H9 (cell line): ENCODE measurements at regions not wholly inside any gene's neighbourhood (a gene's known extent, or its start where the extent isn't known, plus 50 kb on each side); places are given as distances from the start of the nearest gene placed in this dataset.

ENCODE experiments used
- DNase-seq: peaks from one replicate; pipeline ENCODE4 v3.0.0-alpha.2; 2017
- H2AFZ ChIP-seq: one replicate; pipeline ENCODE4 v1.6.1; 2013; ENCODE audit warnings: mild to moderate bottlenecking, low read length, control low read depth, moderate library complexity
- H2AK5ac ChIP-seq: 2 replicates; pipeline ENCODE4 v1.6.1; 2013; ENCODE audit warnings: low read length, control low read depth, mixed read lengths; ENCODE audit not compliant: insufficient read length
- H2BK120ac ChIP-seq: one replicate; pipeline ENCODE4 v1.6.1; 2013; ENCODE audit warnings: low read depth, mild to moderate bottlenecking, low read length, control low read depth, inconsistent platforms; ENCODE audit not compliant: poor library complexity, severe bottlenecking
- H2BK12ac ChIP-seq: 2 replicates; pipeline ENCODE4 v1.6.1; 2013; ENCODE audit warnings: low read length, control low read depth, mixed read lengths, low read depth; ENCODE audit not compliant: insufficient read length
- H2BK15ac ChIP-seq: 2 replicates; pipeline ENCODE4 v1.6.1; 2013; ENCODE audit warnings: low read depth, low read length, control low read depth
- H2BK20ac ChIP-seq: one replicate; pipeline ENCODE4 v1.6.1; 2013; ENCODE audit warnings: low read depth, mild to moderate bottlenecking, low read length, control low read depth, inconsistent platforms; ENCODE audit not compliant: poor library complexity, severe bottlenecking
- H2BK5ac ChIP-seq: 2 replicates; pipeline ENCODE4 v1.6.1; 2013; ENCODE audit warnings: low read length, control low read depth, mixed read lengths; ENCODE audit not compliant: insufficient read length
- H3K14ac ChIP-seq: 2 replicates; pipeline ENCODE4 v1.6.1; 2013; ENCODE audit warnings: low read length, control low read depth; ENCODE audit not compliant: insufficient read depth
- H3K18ac ChIP-seq: 2 replicates; pipeline ENCODE4 v1.6.1; 2013; ENCODE audit warnings: low read depth, mild to moderate bottlenecking, mixed read lengths, low read length, control low read depth; ENCODE audit not compliant: insufficient read length
- H3K23ac ChIP-seq: 2 replicates; pipeline ENCODE4 v1.6.1; 2013; ENCODE audit warnings: low read length, control low read depth, mixed read lengths, low read depth; ENCODE audit not compliant: insufficient read length
- H3K23me2 ChIP-seq: 2 replicates; pipeline ENCODE4 v1.6.1; 2013; ENCODE audit warnings: low read depth, mild to moderate bottlenecking, mixed read lengths, low read length, control low read depth; ENCODE audit not compliant: insufficient read length, poor library complexity, severe bottlenecking
- H3K27ac ChIP-seq: 2 replicates; pipeline ENCODE4 v1.5.1; 2013; ENCODE audit warnings: low read length, control low read depth, mixed read lengths, low read depth; ENCODE audit not compliant: insufficient read length
- H3K27me3 ChIP-seq: 2 replicates; pipeline ENCODE4 v1.6.1; 2013; ENCODE audit warnings: low read length, control low read depth, inconsistent platforms; ENCODE audit not compliant: insufficient read depth
- H3K4ac ChIP-seq: 2 replicates; pipeline ENCODE4 v1.6.1; 2013; ENCODE audit warnings: low read depth, mild to moderate bottlenecking, control low read depth, inconsistent platforms, low read length, moderate library complexity
- H3K4me1 ChIP-seq: 2 replicates; pipeline ENCODE4 v1.6.1; 2013; ENCODE audit warnings: low read length, control low read depth, inconsistent platforms; ENCODE audit not compliant: insufficient read depth
- H3K4me2 ChIP-seq: 2 replicates; pipeline ENCODE4 v1.6.1; 2013; ENCODE audit warnings: low read length, control low read depth, mixed read lengths; ENCODE audit not compliant: insufficient read length, insufficient read depth
- H3K56ac ChIP-seq: 2 replicates; pipeline ENCODE4 v1.6.1; 2013; ENCODE audit warnings: low read depth, mild to moderate bottlenecking, mixed read lengths, low read length, control low read depth; ENCODE audit not compliant: insufficient read length
- H3K79me1 ChIP-seq: 2 replicates; pipeline ENCODE4 v1.6.1; 2013; ENCODE audit warnings: low read depth, mild to moderate bottlenecking, moderate library complexity, low read length, control low read depth, inconsistent platforms; ENCODE audit not compliant: insufficient read depth, poor library complexity, severe bottlenecking
- H3K79me2 ChIP-seq: 2 replicates; pipeline ENCODE4 v1.6.1; 2013; ENCODE audit warnings: low read length, control low read depth, inconsistent platforms; ENCODE audit not compliant: insufficient read depth
- H3K9ac ChIP-seq: 2 replicates; pipeline ENCODE4 v1.6.1; 2013; ENCODE audit warnings: low read length, control low read depth, mixed read lengths; ENCODE audit not compliant: insufficient read length; ENCODE audit errors: extremely low read depth
- H3K9me3 ChIP-seq: one replicate; pipeline ENCODE4 v1.6.1; 2013; ENCODE audit warnings: low read depth, low read length, inconsistent platforms; ENCODE audit not compliant: control insufficient read depth
- H3T11ph ChIP-seq: one replicate; pipeline ENCODE4 v1.6.1; 2013; ENCODE audit warnings: mild to moderate bottlenecking, low read length, control low read depth, inconsistent platforms
- H4K20me1 ChIP-seq: one replicate; pipeline ENCODE4 v1.6.1; 2013; ENCODE audit not compliant: control insufficient read depth, insufficient read length, insufficient read depth
- H4K5ac ChIP-seq: 2 replicates; pipeline ENCODE4 v1.6.1; 2013; ENCODE audit warnings: low read depth, mild to moderate bottlenecking, mixed read lengths, low read length, control low read depth; ENCODE audit not compliant: insufficient read length
- H4K8ac ChIP-seq: replicated peaks from 2 replicates; pipeline ENCODE4 v1.6.1; 2013; ENCODE audit warnings: low read length, control low read depth, mixed read lengths, low read depth; ENCODE audit not compliant: insufficient read length
- H4K91ac ChIP-seq: 2 replicates; pipeline ENCODE4 v1.6.1; 2013; ENCODE audit warnings: low read depth, mild to moderate bottlenecking, moderate library complexity, mixed read lengths, low read length, control low read depth; ENCODE audit not compliant: insufficient read length
- H3K27ac Mint-ChIP-seq, 3 experiments: 2 replicates in 2 of 3; 3 replicates in 1 of 3; pipeline ENCODE4 v1.8.0; 2020 to 2021; ENCODE audit warnings: mixed read lengths in 3 of 3, mild to moderate bottlenecking in 1 of 3, moderate library complexity in 1 of 3
- H3K27me3 Mint-ChIP-seq: 2 replicates; pipeline ENCODE4 v1.8.0; 2021; ENCODE audit warnings: low read depth, mild to moderate bottlenecking, moderate library complexity, mixed read lengths
- H3K36me3 Mint-ChIP-seq, 3 experiments: 2 replicates in 2 of 3; 3 replicates in 1 of 3; pipeline ENCODE4 v1.8.0; 2020 to 2021; ENCODE audit warnings: low read depth in 3 of 3, mixed read lengths in 3 of 3; ENCODE audit not compliant: insufficient read depth in 1 of 3
- H3K4me1 Mint-ChIP-seq, 2 experiments: 2 replicates each; pipeline ENCODE4 v1.8.0; 2020; ENCODE audit warnings: mixed read lengths in 2 of 2
- H3K4me3 Mint-ChIP-seq, 2 experiments: 2 replicates in 1 of 2; 3 replicates in 1 of 2; pipeline ENCODE4 v1.8.0; 2020 to 2021; ENCODE audit warnings: mild to moderate bottlenecking in 2 of 2, mixed read lengths in 2 of 2, moderate library complexity in 1 of 2
- H3K9me3 Mint-ChIP-seq, 2 experiments: 2 replicates in 1 of 2; 3 replicates in 1 of 2; pipeline ENCODE4 v1.8.0; 2020; ENCODE audit warnings: mild to moderate bottlenecking in 2 of 2, mixed read lengths in 2 of 2, moderate library complexity in 1 of 2
- WGBS: extraction: QIAGEN DNeasy Blood & Tissue Kit; methylation state at CpG from one replicate; pipeline ENCODE4 v1.1.7; 2013; ENCODE audit warnings: missing lambda C conversion rate, low lambda C conversion rate, mixed read lengths; ENCODE audit not compliant: insufficient read length; ENCODE audit errors: extremely low coverage; 5-methylcytosine and 5-hydroxymethylcytosine counted together
- TF ChIP-seq, protein P1 (sequence below): fragments of 200-600 bp; sonication (generic); conservative IDR thresholded peaks from 3 replicates; pipeline ENCODE4 v1.8.0; 2021; ENCODE audit warnings: antibody characterized with exemption, mild to moderate bottlenecking

DNA sequence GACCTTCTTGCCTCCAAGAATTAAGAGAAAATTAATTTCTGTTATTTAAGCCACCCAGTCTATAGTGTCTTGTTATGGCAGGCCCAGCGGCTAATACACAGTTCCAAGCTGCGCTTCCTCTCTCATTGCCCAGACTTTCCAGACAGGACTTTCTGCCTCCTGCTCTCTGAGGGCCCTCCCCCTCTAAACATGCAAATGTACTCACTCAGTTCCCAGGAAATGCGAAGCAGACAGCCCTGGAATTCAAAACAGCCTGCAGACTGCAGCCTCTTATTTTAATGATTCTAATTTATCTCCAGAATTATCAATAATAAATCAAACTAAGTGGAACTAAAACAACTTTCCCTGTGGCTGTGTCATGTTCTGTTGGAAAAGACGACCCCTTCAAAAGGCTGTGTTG is 115.5 kb upstream of the ISX start:
- H2AFZ ChIP-seq: no peak overlapping the region
- WGBS: no CpG with 5 or more reads among the region's 4 CpGs
- H3K79me1 ChIP-seq: no peaks in the 10 kb centered on the region

More for the DNA sequence above, 115.5 kb upstream of the ISX start:
- Histone ChIP-seq H3K27ac (no peak overlapping the region), H2BK12ac (no peak overlapping the region), H3K18ac (no peak overlapping the region), H3K4me1 (peaks cover 5% of the 10 kb centered on the region), H4K20me1 (no peaks in the 10 kb centered on the region), H2BK120ac (no peak overlapping the region), H2AK5ac (no peak overlapping the region), H3K9me3 (no peaks in the 10 kb centered on the region), H3T11ph (no peak overlapping the region), H3K23me2 (no peaks in the 10 kb centered on the region), H4K5ac (no peak overlapping the region), H2BK20ac (no peak overlapping the region), H2BK15ac (no peak overlapping the region), H3K23ac (no peak overlapping the region), H3K9ac (no peak overlapping the region), H3K56ac (no peak overlapping the region), H3K4me2 (no peak overlapping the region), H3K27me3 (no peaks in the 10 kb centered on the region), H3K14ac (no peak overlapping the region), H4K91ac (no peak overlapping the region), H4K8ac (no peak overlapping the region), H3K4ac (no peak overlapping the region), H2BK5ac (no peak overlapping the region), H3K79me2 (no peaks in the 10 kb centered on the region)
- Mint-ChIP-seq H3K27ac (no peak overlapping the region), H3K36me3 (no peaks in the 10 kb centered on the region), H3K9me3 (no peaks in the 10 kb centered on the region), H3K4me3 (peak overlapping the region in 1 of 2 experiments; percentile 51; a peak in 2 of 5 replicates), H3K4me1 (peaks cover 12 to 14% of the 10 kb centered on the region in 2 experiments), H3K27me3 (peaks cover 3% of the 10 kb centered on the region)
- TF ChIP-seq, protein P1, sequence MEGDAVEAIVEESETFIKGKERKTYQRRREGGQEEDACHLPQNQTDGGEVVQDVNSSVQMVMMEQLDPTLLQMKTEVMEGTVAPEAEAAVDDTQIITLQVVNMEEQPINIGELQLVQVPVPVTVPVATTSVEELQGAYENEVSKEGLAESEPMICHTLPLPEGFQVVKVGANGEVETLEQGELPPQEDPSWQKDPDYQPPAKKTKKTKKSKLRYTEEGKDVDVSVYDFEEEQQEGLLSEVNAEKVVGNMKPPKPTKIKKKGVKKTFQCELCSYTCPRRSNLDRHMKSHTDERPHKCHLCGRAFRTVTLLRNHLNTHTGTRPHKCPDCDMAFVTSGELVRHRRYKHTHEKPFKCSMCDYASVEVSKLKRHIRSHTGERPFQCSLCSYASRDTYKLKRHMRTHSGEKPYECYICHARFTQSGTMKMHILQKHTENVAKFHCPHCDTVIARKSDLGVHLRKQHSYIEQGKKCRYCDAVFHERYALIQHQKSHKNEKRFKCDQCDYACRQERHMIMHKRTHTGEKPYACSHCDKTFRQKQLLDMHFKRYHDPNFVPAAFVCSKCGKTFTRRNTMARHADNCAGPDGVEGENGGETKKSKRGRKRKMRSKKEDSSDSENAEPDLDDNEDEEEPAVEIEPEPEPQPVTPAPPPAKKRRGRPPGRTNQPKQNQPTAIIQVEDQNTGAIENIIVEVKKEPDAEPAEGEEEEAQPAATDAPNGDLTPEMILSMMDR: no peak
- peak; percentile 52 for DNase-seq
